CD4-positive, alpha-beta T cell (primary cell): ENCODE measurements at regions not wholly inside any gene's neighbourhood (a gene's known extent, or its start where the extent isn't known, plus 50 kb on each side); places are given as distances from the start of the nearest gene placed in this dataset.

Experiments
- ATAC-seq: fragments of 200-7000 bp; cut with Tn5 transposase; one replicate; pipeline ENCODE4 v1.10.0; 2022; ENCODE audit warnings: mild to moderate bottlenecking; ENCODE audit not compliant: poor library complexity
- CTCF ChIA-PET: fragments of 350-600 bp; sonication (Branson Sonifier 250); formaldehyde crosslinking; loops from one replicate; lab custom pipeline; 2021; ENCODE audit warnings: antibody characterized with exemption, inconsistent platforms; lab: Charles Lee
- POLR2A ChIA-PET: fragments of 350-600 bp; sonication (Branson Sonifier 250); formaldehyde crosslinking; loops from one replicate; lab custom pipeline; 2021; ENCODE audit warnings: antibody characterized with exemption, inconsistent platforms; lab: Charles Lee
- DNase-seq, 14 experiments: peaks; one replicate each; pipeline ENCODE4 v3.0.0-alpha.2; 2013 to 2020; ENCODE audit warnings: mixed read lengths in 2 of 14
- H3K27ac ChIP-seq, 2 donors: one replicate each; pipeline versions ENCODE4 v1.5.1 to v1.7.0; 2013; ENCODE audit warnings: low read length in 2 of 2, low read depth in 1 of 2, mild to moderate bottlenecking in 1 of 2
- H3K27me3 ChIP-seq, 2 experiments: 1 replicate in 1 of 2; 2 replicates in 1 of 2; pipeline versions ENCODE4 v1.6.1 to v1.7.0; 2013; ENCODE audit warnings: low read length in 2 of 2, control low read depth in 1 of 2, mild to moderate bottlenecking in 1 of 2, moderate library complexity in 1 of 2; ENCODE audit not compliant: insufficient read depth in 2 of 2, control insufficient read depth in 1 of 2
- H3K36me3 ChIP-seq: one replicate; pipeline ENCODE4 v1.6.1; 2013; ENCODE audit warnings: low read length, control low read depth; ENCODE audit not compliant: insufficient read depth
- H3K4me1 ChIP-seq: one replicate; pipeline ENCODE4 v1.6.1; 2013; ENCODE audit warnings: low read length, control low read depth; ENCODE audit not compliant: insufficient read depth
- H3K4me3 ChIP-seq: one replicate; pipeline ENCODE4 v1.5.1; 2013; ENCODE audit warnings: mild to moderate bottlenecking, low read length, moderate library complexity
- H3K9me3 ChIP-seq, 2 experiments: 1 replicate in 1 of 2; 2 replicates in 1 of 2; pipeline versions ENCODE4 v1.6.1 to v1.7.0; 2013; ENCODE audit warnings: low read length in 2 of 2, mild to moderate bottlenecking in 2 of 2, control low read depth in 1 of 2, moderate library complexity in 1 of 2; ENCODE audit not compliant: control insufficient read depth in 1 of 2, insufficient read depth in 1 of 2
- H3K27ac Mint-ChIP-seq: one replicate; pipeline ENCODE4 v1.8.0; 2020; ENCODE audit warnings: mixed read lengths
- H3K27me3 Mint-ChIP-seq: one replicate; pipeline ENCODE4 v1.8.0; 2021; ENCODE audit warnings: mixed read lengths
- H3K36me3 Mint-ChIP-seq: one replicate; pipeline ENCODE4 v1.8.0; 2021; ENCODE audit warnings: low read depth, mixed read lengths
- H3K4me1 Mint-ChIP-seq: one replicate; pipeline ENCODE4 v1.8.0; 2021; ENCODE audit warnings: low read depth, mixed read lengths
- H3K4me3 Mint-ChIP-seq: one replicate; pipeline ENCODE4 v1.8.0; 2020; ENCODE audit warnings: mild to moderate bottlenecking, mixed read lengths
- H3K9me3 Mint-ChIP-seq: one replicate; pipeline ENCODE4 v1.8.0; 2020; ENCODE audit warnings: mixed read lengths
- CTCF ChIP-seq: fragments of 200-600 bp; IDR thresholded peaks from one replicate; pipeline ENCODE4 v1.8.0; 2022; ENCODE audit warnings: antibody characterized with exemption, mild to moderate bottlenecking
- intact Hi-C, 2 experiments: fragments of 100-400 bp; cut with DNase I in 1 of 2; cut with micrococcal nuclease in 1 of 2; formaldehyde crosslinking; loops; one replicate each; pipeline versions ENCODE4 v1.15.1 to v1.9.0; 2023 to 2025; cut with DNase I, micrococcal nuclease

- Histone ChIP-seq H3K27me3 (no peaks in the 10 kb centered on the region), H3K4me3 (no peak overlapping the region), H3K9me3 (no peaks in the 10 kb centered on the region), H3K4me1 (no peaks in the 10 kb centered on the region), H3K27ac (no peak overlapping the region), H3K36me3 (no peaks in the 10 kb centered on the region)
- Mint-ChIP-seq H3K36me3 (no peaks in the 10 kb centered on the region), H3K9me3 (no peaks in the 10 kb centered on the region), H3K4me3 (no peak overlapping the region), H3K27ac (no peak overlapping the region), H3K27me3 (peaks cover 41% of the 10 kb centered on the region), H3K4me1 (no peaks in the 10 kb centered on the region)
- DNase-seq (no peak), ATAC-seq (no peak)
- ChIA-PET POLR2A (no interaction called here), CTCF (no interaction called here)
- TF ChIP-seq CTCF, result no peak
- intact Hi-C loops, result no loop called here
These were observed 219.0 kb downstream of the ADRA2A start for GRCh38 chr10:111295788-111296187.

DNA sequence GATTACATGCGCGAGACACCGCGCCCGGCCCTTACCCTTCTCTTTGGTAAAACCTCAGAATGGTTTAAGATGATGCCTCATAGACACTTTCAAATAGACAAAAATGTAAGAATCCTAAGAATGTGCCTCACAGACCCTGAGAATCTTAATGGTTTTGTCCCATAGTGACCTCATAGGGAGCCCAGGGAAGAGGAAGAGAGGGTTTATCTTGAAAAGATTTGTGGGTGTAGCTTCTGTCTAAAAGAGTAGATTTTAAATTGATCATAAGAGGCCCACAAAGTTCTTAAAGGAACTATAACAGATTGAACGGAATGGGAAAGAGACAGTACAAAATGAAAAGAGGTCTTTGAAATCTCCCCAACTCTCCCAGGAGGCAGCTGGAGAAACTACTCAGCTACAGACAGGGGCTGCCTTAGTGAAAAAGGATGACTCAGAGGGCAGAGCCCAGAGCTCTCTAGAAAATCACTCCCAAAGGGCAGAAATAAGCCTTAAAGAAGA lies 220.6 kb downstream of the ADRA2A start:
- no peak for TF ChIP-seq CTCF
- H3K9me3 ChIP-seq, result no peaks in the 10 kb centered on the region
- H3K36me3 ChIP-seq, result no peaks in the 10 kb centered on the region
- intact Hi-C loops, result no loop called here
- no peaks in the 10 kb centered on the region for H3K4me1 Mint-ChIP-seq
- POLR2A ChIA-PET, result no interaction called here
- peaks cover 0 to 2% of the 10 kb centered on the region in 2 experiments for H3K27me3 ChIP-seq
- CTCF ChIA-PET, result no interaction called here
- no peak for ATAC-seq
- H3K4me3 ChIP-seq, result no peak overlapping the region
- peaks cover 57% of the 10 kb centered on the region for H3K27me3 Mint-ChIP-seq
- no peak overlapping the region for H3K27ac Mint-ChIP-seq
- no peak overlapping the region for H3K4me3 Mint-ChIP-seq
- no peaks in the 10 kb centered on the region for H3K36me3 Mint-ChIP-seq
- DNase-seq, result no peak
- no peaks in the 10 kb centered on the region for H3K9me3 Mint-ChIP-seq
- H3K27ac ChIP-seq, result no peak overlapping the region
- no peaks in the 10 kb centered on the region for H3K4me1 ChIP-seq

- Mint-ChIP-seq H3K36me3 (no peaks in the 10 kb centered on the region), H3K27me3 (peaks cover 58% of the 10 kb centered on the region), H3K9me3 (no peaks in the 10 kb centered on the region), H3K4me1 (no peaks in the 10 kb centered on the region), H3K27ac (no peak overlapping the region), H3K4me3 (no peak overlapping the region)
- Histone ChIP-seq H3K27me3 (peaks cover 0 to 2% of the 10 kb centered on the region in 2 experiments), H3K36me3 (no peaks in the 10 kb centered on the region), H3K4me1 (no peaks in the 10 kb centered on the region), H3K4me3 (no peak overlapping the region), H3K9me3 (no peaks in the 10 kb centered on the region), H3K27ac (no peak overlapping the region)
- DNase-seq, result no peak
- POLR2A ChIA-PET, result no interaction called here
- CTCF ChIA-PET, result no interaction called here
- ATAC-seq, result no peak
- TF ChIP-seq CTCF, result no peak
- intact Hi-C loops, result no loop called here
These were observed 221.2 kb downstream of the ADRA2A start for GRCh38 chr10:111298031-111298430.
